GM12891 (cell line): ENCODE measurements at regions not wholly inside any gene's neighbourhood (a gene's known extent, or its start where the extent isn't known, plus 50 kb on each side); places are given as distances from the start of the nearest gene placed in this dataset.
"Not testable (repeated sequence)": the region's sequence is repeated elsewhere in the genome, so short reads cannot be mapped to it uniquely, and the experiment has no call there.

Source experiments
- DNase-seq: peaks from one replicate; pipeline ENCODE4 v3.0.0; 2011; ENCODE audit warnings: low spot score; ENCODE audit not compliant: insufficient read length
- FAIRE-seq: peaks from 2 replicates; lab custom pipeline; 2011; peaks lifted over from hg19 to GRCh38; lab: Jason Lieb, UNC
- PAX5 ChIP-seq: IDR thresholded peaks from 2 replicates; pipeline ENCODE4 v1.6.1; 2011; ENCODE audit warnings: low read length, moderate library complexity, mild to moderate bottlenecking; ENCODE audit not compliant: insufficient read depth, severe bottlenecking
- POLR2A ChIP-seq: IDR thresholded peaks from 2 replicates; pipeline ENCODE4 v1.6.1; 2011; ENCODE audit warnings: low read depth, low read length, control low read depth
- POLR2AphosphoS5 ChIP-seq: IDR thresholded peaks from 2 replicates; pipeline ENCODE4 v1.6.1; 2011; ENCODE audit warnings: low read depth, low read length, control low read depth
- POU2F2 ChIP-seq: IDR thresholded peaks from 2 replicates; pipeline ENCODE4 v1.6.1; 2011; ENCODE audit warnings: low read depth, mild to moderate bottlenecking, control low read depth, low read length, moderate library complexity
- SPI1 ChIP-seq: IDR thresholded peaks from 2 replicates; pipeline ENCODE4 v1.6.1; 2011; ENCODE audit warnings: low read depth, low read length, control low read depth
- TAF1 ChIP-seq: IDR thresholded peaks from 2 replicates; pipeline ENCODE4 v1.6.1; 2011; ENCODE audit warnings: low read depth, low read length, control low read depth

DNA sequence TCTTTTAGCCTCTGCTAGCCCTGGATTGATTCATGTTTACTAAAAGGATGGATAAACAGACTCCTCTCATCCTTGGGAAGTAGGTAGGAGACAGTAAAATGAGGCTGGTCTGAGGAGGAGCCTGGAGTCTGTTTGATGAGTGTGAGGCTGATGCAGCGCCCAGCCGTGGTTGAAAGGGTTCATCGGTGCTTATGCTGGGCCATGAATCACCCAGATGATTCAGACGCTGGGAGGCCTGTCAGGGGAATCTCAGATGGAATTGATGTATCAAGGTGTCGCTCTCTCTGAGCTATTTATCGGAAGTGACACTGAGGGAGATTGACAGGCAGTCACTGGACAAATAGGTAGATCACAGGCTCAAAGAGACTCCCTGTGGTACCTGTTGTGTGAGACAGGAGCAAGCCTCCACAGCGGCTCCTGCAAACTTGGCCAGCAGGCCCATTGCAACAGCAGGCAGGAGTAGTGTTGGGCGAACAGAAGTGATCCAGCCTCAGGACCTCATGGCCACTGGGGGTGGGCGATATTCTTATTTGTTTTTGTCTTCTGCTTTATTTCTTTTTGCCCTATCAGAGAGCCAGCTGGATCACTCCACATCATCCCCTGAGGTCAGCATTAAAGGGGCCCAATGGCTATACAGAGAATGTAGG is 109.9 kb upstream of the CADM1 start:
- no peak for FAIRE-seq
- no peak for TF ChIP-seq SPI1
- TF ChIP-seq POLR2AphosphoS5 = no peak
- TF ChIP-seq POLR2A = no peak
- no peak for TF ChIP-seq TAF1
- no peak for TF ChIP-seq PAX5
- TF ChIP-seq POU2F2 = no peak
- DNase-seq = no peak

DNA sequence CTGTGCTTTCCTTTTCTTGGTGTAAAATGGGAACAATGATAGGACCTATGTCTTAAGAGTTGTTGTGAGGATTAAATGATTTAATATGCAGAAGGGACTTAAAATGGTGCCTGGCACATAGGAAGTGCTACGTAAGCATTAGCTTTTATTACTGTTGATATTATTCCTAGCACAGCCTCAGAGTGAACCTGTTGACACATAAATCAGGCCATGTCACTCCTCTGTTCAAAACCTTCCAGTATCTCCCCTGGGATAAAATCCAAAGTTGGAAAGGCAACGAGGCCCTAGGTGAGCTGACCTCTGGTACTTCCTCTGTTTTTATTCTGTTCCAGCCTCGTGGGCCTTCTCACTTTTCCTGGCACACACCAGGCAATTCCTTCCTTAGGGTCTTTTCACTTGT is 108.8 kb upstream of the CADM1 start:
- TF ChIP-seq POLR2AphosphoS5 (no peak), POLR2A (no peak), POU2F2 (no peak), SPI1 (no peak)
- FAIRE-seq (no peak), DNase-seq (no peak)

DNA sequence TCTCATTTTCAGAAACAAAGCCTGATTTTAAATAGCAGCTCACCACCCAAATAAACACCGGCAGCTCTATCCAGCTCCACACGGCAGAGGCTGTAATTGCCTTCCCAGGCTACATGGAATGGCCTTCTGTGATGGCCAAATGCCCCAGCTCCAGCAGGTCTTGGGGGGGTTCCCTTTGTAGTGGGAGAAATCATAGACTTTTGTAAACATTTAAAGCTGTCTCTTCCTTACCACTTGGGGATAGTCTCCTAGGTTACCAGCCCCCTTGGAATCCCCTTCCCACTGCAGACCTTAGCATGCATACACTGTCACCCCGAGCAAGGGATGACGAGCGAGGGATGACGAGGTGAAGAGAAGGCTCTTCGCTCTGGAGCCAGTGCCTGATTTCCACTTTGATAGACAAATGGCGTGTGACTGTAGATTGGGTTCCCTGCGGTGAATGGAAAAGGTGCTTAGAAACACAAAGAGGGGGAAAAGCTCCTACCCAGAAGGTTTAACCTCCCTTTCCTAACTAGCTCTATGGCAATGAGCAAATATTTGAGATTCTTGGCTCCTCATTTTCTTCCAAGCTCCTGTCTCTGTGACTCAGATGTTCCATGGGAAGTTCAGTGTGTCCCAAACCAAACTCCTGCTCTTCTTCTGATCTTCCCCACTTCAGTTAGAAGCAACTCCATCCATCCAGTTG is 108.0 kb upstream of the CADM1 start:
- TF ChIP-seq POU2F2 (no peak), POLR2AphosphoS5 (no peak), POLR2A (no peak), TAF1 (no peak)
- FAIRE-seq = no peak
- DNase-seq = no peak

DNA sequence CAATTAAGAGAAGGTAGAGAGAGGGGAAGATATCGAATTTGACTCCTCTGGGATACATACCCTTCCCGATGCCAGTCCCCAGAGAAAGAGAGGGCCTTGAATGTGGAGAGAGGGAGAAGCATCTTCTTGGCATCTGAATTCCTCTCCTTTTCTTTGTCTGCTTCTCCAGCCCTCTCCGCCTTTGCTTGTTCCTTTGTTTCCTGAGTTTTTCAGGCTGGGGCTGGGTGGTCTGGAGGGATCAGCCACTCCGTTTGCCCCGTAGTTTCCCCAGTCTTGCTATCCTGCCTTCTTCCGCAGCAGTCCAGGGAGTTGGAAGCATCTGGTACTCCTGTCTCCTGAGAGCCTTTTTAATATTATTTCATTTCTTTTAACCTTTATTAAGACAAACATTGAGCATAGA is 107.1 kb upstream of the CADM1 start:
- TF ChIP-seq PAX5 (no peak), POU2F2 (no peak), POLR2AphosphoS5 (no peak), POLR2A (no peak), TAF1 (no peak), SPI1 (no peak)
- FAIRE-seq (no peak), DNase-seq (no peak)

DNA sequence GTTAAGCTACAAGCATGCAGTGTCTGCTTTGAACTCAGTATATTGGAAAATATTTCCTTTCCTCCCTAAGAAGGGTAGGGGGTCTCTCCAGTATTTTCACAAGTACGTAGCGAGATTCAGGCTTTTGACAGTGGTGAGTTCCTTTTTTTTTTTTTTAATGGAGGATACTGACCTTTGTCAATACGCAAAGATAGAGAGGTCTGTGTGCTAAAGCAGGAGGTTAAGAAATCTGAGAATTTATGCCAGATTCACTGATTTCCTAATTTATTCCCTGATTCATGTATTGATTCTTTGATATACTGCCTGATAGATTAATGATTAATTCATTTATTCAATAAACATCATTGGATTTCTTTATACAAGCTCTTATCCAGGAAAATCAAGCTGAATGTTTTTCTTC is 106.7 kb upstream of the CADM1 start:
- FAIRE-seq (no peak), DNase-seq (no peak)
- TF ChIP-seq PAX5 (no peak), POU2F2 (no peak), POLR2A (no peak), POLR2AphosphoS5 (no peak), SPI1 (no peak), TAF1 (no peak)

DNA sequence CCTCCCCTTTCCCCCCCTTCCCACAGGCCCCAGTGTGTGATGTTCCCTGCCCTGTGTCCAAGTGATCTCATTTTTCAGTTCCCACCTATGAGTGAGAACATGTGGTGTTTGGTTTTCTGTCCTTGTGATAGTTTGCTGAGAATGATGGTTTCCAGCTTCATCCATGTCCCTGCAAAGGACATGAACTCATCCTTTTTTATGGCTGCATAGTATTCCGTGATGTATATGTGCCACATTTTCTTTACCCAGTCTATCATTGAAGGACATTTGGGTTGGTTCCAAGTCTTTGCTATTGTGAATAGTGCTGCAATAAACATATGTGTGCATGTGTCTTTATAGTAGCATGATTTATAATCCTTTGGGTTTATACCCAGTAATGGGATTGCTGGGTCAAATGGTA is 106.0 kb upstream of the CADM1 start:
- DNase-seq, FAIRE-seq: not testable (repeated sequence)

DNA sequence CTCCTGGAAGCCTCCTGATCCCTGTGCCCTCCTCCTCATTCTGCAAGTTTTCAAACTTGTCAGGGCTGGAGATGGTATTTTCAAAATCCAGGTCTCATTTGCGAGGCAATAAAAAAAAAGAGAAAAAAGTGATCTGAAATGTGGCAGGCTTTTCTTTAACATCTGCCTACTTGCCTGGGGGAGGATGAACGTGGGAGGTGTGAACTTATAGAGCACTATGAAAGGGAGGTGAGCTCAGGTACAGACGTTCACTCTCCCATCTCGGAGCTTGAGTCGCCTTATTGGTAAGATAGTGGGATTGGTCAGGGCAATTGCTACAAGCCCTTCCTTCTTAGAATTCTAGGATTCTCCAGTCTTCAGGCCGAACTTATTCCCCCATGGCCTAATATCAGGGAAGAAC is 104.8 kb upstream of the CADM1 start:
- FAIRE-seq = no peak

DNA sequence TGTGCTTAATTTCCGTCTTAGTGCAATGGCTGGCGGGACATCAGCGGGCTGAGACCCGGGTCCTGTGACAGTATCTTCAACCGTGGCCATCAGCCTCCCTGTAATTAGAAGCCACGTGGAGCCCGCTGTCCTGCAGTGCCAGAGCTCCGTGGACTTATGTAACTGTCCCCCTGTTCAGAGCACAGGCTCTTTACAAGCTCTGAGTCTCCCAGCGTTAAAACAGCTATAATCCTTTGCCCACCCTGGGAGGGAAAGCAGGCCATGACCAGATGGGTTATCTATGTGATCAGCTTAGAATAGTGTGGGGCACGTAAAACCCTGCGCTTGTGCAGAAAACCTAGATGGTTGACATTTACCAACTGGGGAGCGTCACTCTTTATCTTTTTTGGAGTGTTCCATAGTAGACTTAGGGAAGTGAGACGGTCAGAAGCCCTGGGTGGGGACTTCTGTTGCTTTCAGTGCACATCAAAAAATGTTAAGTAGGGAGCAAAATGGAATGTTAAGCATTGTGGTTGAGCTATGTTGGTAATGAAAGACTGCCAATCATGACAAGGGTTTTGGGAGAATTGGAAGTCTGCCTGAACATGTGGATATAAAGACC is 103.5 kb upstream of the CADM1 start:
- DNase-seq (no peak), FAIRE-seq (no peak)
- no peak for TF ChIP-seq SPI1
- TF ChIP-seq POLR2AphosphoS5 = no peak
- TF ChIP-seq POU2F2 = no peak
- no peak for TF ChIP-seq POLR2A
- no peak for TF ChIP-seq PAX5
- no peak for TF ChIP-seq TAF1

More for the DNA sequence above, 104.8 kb upstream of the CADM1 start:
- no peak for DNase-seq
- TF ChIP-seq PAX5 (no peak), POU2F2 (no peak), SPI1 (no peak), TAF1 (no peak), POLR2AphosphoS5 (no peak), POLR2A (no peak)

DNA sequence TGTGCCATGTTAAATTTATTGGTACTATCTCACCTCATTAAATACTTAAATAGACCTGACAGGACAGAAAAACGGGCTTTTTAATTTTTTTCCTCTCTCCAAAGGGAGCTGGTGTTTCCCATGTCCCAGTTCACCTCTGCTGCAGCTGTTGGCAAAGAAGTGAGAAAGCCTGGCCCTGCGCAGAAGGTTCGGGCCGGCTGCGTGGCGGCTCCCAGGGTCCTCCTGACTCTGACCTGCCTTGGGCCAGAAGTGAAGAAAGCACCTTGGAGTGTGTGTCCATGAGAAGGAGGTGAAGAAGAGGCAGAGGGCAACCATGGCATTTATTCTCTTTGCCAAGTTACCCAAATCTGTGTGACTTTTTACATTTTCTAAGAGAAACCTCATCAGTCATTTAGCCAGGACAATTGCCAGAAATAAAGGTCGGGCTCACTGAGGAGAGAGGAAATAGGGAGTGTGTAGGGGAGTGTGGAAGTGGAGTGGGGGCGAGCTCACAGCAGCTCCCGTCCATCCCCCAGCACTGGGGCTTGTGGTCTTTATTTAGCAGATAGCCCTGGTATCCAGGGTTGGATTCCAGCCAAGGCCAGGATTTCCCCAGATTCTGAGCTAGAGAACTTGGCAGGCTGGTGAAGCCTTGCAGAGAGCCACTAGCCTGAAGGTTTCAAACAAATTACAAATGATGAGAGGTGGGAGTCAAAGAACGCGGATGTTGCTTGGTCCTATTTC is 102.4 kb upstream of the CADM1 start:
- TF ChIP-seq SPI1 (no peak), POU2F2 (no peak), POLR2A (no peak), POLR2AphosphoS5 (no peak), PAX5 (no peak), TAF1 (no peak)
- no peak for DNase-seq
- no peak for FAIRE-seq
